Peyer's patch (tissue), 4 donors: ENCODE measurements at regions not wholly inside any gene's neighbourhood (a gene's known extent, or its start where the extent isn't known, plus 50 kb on each side); places are given as distances from the start of the nearest gene placed in this dataset.

Source experiments
- POLR2A ChIP-seq, 2 donors: fragments of 450-650 bp; IDR thresholded peaks; one replicate each; pipeline ENCODE4 v1.5.1; 2017; ENCODE audit warnings: antibody characterized with exemption in 2 of 2, mild to moderate bottlenecking in 2 of 2, moderate library complexity in 2 of 2
- TF ChIP-seq, protein P1 (sequence below), 6 experiments: fragments of 450-650 bp in 4 of 6; fragments of 200-600 bp in 2 of 6; sonication (generic) in 1 of 6; IDR thresholded peaks; one replicate each; pipeline ENCODE4 v1.5.1; 2017 to 2019; ENCODE audit warnings: antibody characterized with exemption in 6 of 6, mild to moderate bottlenecking in 3 of 6, moderate library complexity in 1 of 6

DNA sequence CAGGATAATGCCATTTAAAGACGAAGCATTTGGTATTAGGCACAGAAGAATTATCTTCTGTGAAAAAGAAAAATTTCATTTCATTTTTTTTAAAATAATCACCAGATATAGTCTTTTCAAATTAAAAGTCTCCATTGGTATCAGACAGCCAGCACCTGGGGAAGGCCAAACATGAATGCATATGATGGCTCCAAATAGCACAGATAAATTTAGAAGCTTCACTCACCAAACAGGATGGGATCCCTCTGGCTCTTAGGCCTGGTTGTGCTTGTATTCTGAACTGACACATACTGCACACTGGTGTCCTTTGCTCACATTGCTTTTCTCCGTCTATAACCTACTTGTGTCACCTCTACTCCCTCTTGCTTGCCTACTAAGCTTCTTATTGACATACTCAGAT, 169.5 kb upstream of the CHRM2 start:
- TF ChIP-seq, protein P1, sequence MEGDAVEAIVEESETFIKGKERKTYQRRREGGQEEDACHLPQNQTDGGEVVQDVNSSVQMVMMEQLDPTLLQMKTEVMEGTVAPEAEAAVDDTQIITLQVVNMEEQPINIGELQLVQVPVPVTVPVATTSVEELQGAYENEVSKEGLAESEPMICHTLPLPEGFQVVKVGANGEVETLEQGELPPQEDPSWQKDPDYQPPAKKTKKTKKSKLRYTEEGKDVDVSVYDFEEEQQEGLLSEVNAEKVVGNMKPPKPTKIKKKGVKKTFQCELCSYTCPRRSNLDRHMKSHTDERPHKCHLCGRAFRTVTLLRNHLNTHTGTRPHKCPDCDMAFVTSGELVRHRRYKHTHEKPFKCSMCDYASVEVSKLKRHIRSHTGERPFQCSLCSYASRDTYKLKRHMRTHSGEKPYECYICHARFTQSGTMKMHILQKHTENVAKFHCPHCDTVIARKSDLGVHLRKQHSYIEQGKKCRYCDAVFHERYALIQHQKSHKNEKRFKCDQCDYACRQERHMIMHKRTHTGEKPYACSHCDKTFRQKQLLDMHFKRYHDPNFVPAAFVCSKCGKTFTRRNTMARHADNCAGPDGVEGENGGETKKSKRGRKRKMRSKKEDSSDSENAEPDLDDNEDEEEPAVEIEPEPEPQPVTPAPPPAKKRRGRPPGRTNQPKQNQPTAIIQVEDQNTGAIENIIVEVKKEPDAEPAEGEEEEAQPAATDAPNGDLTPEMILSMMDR (IDR thresholded peaks at IDR 0.05): no peak
- TF ChIP-seq POLR2A (IDR thresholded peaks at IDR 0.05): no peak
